Central memory CD8-positive, alpha-beta T cell (primary cell): ENCODE measurements at regions not wholly inside any gene's neighbourhood (a gene's known extent, or its start where the extent isn't known, plus 50 kb on each side); places are given as distances from the start of the nearest gene placed in this dataset.

Experiments used
- ATAC-seq: fragments of 150-1000 bp; cut with Tn5 transposase; replicated peaks from 2 replicates; pipeline ENCODE4 v1.10.0; 2022; ENCODE audit warnings: mild to moderate bottlenecking, moderate FRiP score, moderate number of reproducible peaks; ENCODE audit not compliant: poor library complexity, severe bottlenecking; ENCODE audit errors: extremely low read depth
- DNase-seq, 2 donors: peaks; one replicate each; pipeline ENCODE4 v3.0.0; 2021; ENCODE audit warnings: low spot score in 2 of 2
- H3K27ac Mint-ChIP-seq: one replicate; pipeline ENCODE4 v1.8.0; 2022; ENCODE audit warnings: low read depth, mild to moderate bottlenecking, moderate library complexity, mixed read lengths
- H3K27me3 Mint-ChIP-seq: one replicate; pipeline ENCODE4 v1.8.0; 2022; ENCODE audit warnings: mixed read lengths
- H3K36me3 Mint-ChIP-seq: one replicate; pipeline ENCODE4 v1.8.0; 2022; ENCODE audit warnings: mild to moderate bottlenecking, moderate library complexity, mixed read lengths; ENCODE audit not compliant: insufficient read depth
- H3K4me1 Mint-ChIP-seq: one replicate; pipeline ENCODE4 v1.8.0; 2022; ENCODE audit warnings: mixed read lengths
- H3K4me3 Mint-ChIP-seq: one replicate; pipeline ENCODE4 v1.8.0; 2022; ENCODE audit warnings: mild to moderate bottlenecking, moderate library complexity, mixed read lengths
- H3K9me3 Mint-ChIP-seq: one replicate; pipeline ENCODE4 v1.8.0; 2022; ENCODE audit warnings: mixed read lengths

GRCh38 chr14:95385701-95386100 is 66.0 kb upstream of the CLMN start:
- H3K4me3 Mint-ChIP-seq, result no peak overlapping the region
- H3K36me3 Mint-ChIP-seq, result peaks cover 1% of the 10 kb centered on the region
- DNase-seq, result no peak
- peaks cover 52% of the 10 kb centered on the region for H3K27me3 Mint-ChIP-seq
- ATAC-seq, result no peak
- H3K4me1 Mint-ChIP-seq, result no peaks in the 10 kb centered on the region
- H3K9me3 Mint-ChIP-seq, result no peaks in the 10 kb centered on the region
- H3K27ac Mint-ChIP-seq, result no peak overlapping the region

- H3K36me3 Mint-ChIP-seq, result peaks cover 2% of the 10 kb centered on the region
- DNase-seq (no peak), ATAC-seq (no peak)
- H3K9me3 Mint-ChIP-seq, result peaks cover 13% of the 10 kb centered on the region
- no peak overlapping the region for H3K4me3 Mint-ChIP-seq
- H3K27me3 Mint-ChIP-seq, result peaks cover 60% of the 10 kb centered on the region
- no peaks in the 10 kb centered on the region for H3K4me1 Mint-ChIP-seq
- no peak overlapping the region for H3K27ac Mint-ChIP-seq
Measured at GRCh38 chr14:95382747-95383146, 63.0 kb upstream of the CLMN start.

GRCh38 chr14:95381726-95382125 is 62.0 kb upstream of the CLMN start:
- Mint-ChIP-seq H3K4me3 (no peak overlapping the region), H3K27ac (no peak overlapping the region), H3K4me1 (no peaks in the 10 kb centered on the region), H3K36me3 (peaks cover 3% of the 10 kb centered on the region), H3K27me3 (peaks cover 57% of the 10 kb centered on the region), H3K9me3 (peaks cover 13% of the 10 kb centered on the region)
- no peak for DNase-seq
- ATAC-seq, result no peak

GRCh38 chr14:95380350-95381042 is 60.8 kb upstream of the CLMN start:
- ATAC-seq (no peak), DNase-seq (no peak)
- Mint-ChIP-seq H3K27ac (no peak overlapping the region), H3K27me3 (peaks cover 62% of the 10 kb centered on the region), H3K4me3 (no peak overlapping the region), H3K36me3 (peaks cover 4% of the 10 kb centered on the region), H3K9me3 (peaks cover 13% of the 10 kb centered on the region), H3K4me1 (no peaks in the 10 kb centered on the region)

GRCh38 chr14:95379634-95380033 is 59.9 kb upstream of the CLMN start:
- DNase-seq (no peak), ATAC-seq (no peak)
- H3K4me1 Mint-ChIP-seq, result no peaks in the 10 kb centered on the region
- peaks cover 62% of the 10 kb centered on the region for H3K27me3 Mint-ChIP-seq
- H3K4me3 Mint-ChIP-seq, result no peak overlapping the region
- H3K27ac Mint-ChIP-seq, result no peak overlapping the region
- peaks cover 4% of the 10 kb centered on the region for H3K36me3 Mint-ChIP-seq
- peaks cover 13% of the 10 kb centered on the region for H3K9me3 Mint-ChIP-seq

GRCh38 chr14:95375539-95376109 is 55.9 kb upstream of the CLMN start:
- peak overlapping the region; percentile 23 for H3K27ac Mint-ChIP-seq
- H3K4me3 Mint-ChIP-seq, result no peak overlapping the region
- DNase-seq (no peak), ATAC-seq (no peak)
- H3K36me3 Mint-ChIP-seq, result peaks cover 2% of the 10 kb centered on the region
- no peaks in the 10 kb centered on the region for H3K4me1 Mint-ChIP-seq
- peaks cover 78% of the 10 kb centered on the region for H3K27me3 Mint-ChIP-seq
- H3K9me3 Mint-ChIP-seq, result peaks cover 13% of the 10 kb centered on the region

GRCh38 chr14:95374239-95374997 is 54.7 kb upstream of the CLMN start:
- DNase-seq (no peak), ATAC-seq (no peak)
- Mint-ChIP-seq H3K27me3 (peaks cover 70% of the 10 kb centered on the region), H3K9me3 (peaks cover 1% of the 10 kb centered on the region), H3K4me3 (no peak overlapping the region), H3K36me3 (peaks cover 2% of the 10 kb centered on the region), H3K4me1 (no peaks in the 10 kb centered on the region), H3K27ac (no peak overlapping the region)

GRCh38 chr14:95370076-95370475 is 50.4 kb upstream of the CLMN start:
- no peak for ATAC-seq
- Mint-ChIP-seq H3K36me3 (no peaks in the 10 kb centered on the region), H3K4me1 (no peaks in the 10 kb centered on the region), H3K27ac (no peak overlapping the region), H3K4me3 (no peak overlapping the region), H3K9me3 (no peaks in the 10 kb centered on the region), H3K27me3 (peaks cover 55% of the 10 kb centered on the region)
- no peak for DNase-seq
